Neural crest cell (in vitro differentiated cells): ENCODE measurements at regions not wholly inside any gene's neighbourhood (a gene's known extent, or its start where the extent isn't known, plus 50 kb on each side); places are given as distances from the start of the nearest gene placed in this dataset.

Source experiments
- DNase-seq: peaks from one replicate; pipeline ENCODE4 v3.0.0; 2021; ENCODE audit warnings: low read depth, mixed read lengths, low spot score
- H3K27ac Mint-ChIP-seq: one replicate; pipeline ENCODE4 v1.8.0; 2021; ENCODE audit warnings: mild to moderate bottlenecking, mixed read lengths; ENCODE audit not compliant: unreplicated experiment
- H3K27me3 Mint-ChIP-seq: 2 replicates; pipeline ENCODE4 v1.8.0; 2021; ENCODE audit warnings: low read depth, mild to moderate bottlenecking, mixed read lengths
- H3K36me3 Mint-ChIP-seq: 2 replicates; pipeline ENCODE4 v1.8.0; 2021; ENCODE audit warnings: low read depth, mild to moderate bottlenecking, mixed read lengths
- H3K4me1 Mint-ChIP-seq: 2 replicates; pipeline ENCODE4 v1.8.0; 2021; ENCODE audit warnings: mixed read lengths
- H3K4me3 Mint-ChIP-seq: one replicate; pipeline ENCODE4 v1.8.0; 2021; ENCODE audit warnings: mild to moderate bottlenecking, mixed read lengths
- H3K9me3 Mint-ChIP-seq: 2 replicates; pipeline ENCODE4 v1.8.0; 2021; ENCODE audit warnings: mixed read lengths
- TF ChIP-seq, protein P1 (sequence below): fragments of 200-600 bp; sonication (generic); conservative IDR thresholded peaks from 2 replicates; pipeline ENCODE4 v1.5.0; 2021; ENCODE audit warnings: antibody characterized with exemption, mild to moderate bottlenecking

DNA sequence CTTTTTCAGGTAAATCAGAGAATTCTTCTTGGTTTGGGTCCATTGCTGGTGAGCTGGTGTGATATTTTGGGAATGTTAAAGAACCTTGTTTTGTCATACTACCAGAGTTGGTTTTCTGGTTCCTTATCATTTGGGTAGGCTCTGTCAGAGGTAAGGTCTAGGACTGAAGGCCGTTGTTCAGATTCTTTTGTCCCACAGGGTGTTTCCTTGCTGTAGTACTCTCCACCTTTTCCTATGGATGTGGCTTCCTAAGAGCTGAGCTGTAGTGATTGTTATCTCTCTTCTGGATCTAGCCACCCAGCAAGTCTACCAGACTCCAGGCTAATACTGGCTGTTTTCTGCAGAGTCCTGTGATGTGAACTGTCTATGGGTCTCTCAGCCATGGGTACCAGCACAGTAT, 367.5 kb upstream of the GATB start:
- Mint-ChIP-seq H3K27me3 (peaks cover 20% of the 10 kb centered on the region), H3K4me3 (no peak overlapping the region), H3K9me3 (peaks cover 3% of the 10 kb centered on the region), H3K27ac (no peak overlapping the region), H3K36me3 (peaks cover 4% of the 10 kb centered on the region), H3K4me1 (no peaks in the 10 kb centered on the region)
- DNase-seq: no peak
- TF ChIP-seq, protein P1, sequence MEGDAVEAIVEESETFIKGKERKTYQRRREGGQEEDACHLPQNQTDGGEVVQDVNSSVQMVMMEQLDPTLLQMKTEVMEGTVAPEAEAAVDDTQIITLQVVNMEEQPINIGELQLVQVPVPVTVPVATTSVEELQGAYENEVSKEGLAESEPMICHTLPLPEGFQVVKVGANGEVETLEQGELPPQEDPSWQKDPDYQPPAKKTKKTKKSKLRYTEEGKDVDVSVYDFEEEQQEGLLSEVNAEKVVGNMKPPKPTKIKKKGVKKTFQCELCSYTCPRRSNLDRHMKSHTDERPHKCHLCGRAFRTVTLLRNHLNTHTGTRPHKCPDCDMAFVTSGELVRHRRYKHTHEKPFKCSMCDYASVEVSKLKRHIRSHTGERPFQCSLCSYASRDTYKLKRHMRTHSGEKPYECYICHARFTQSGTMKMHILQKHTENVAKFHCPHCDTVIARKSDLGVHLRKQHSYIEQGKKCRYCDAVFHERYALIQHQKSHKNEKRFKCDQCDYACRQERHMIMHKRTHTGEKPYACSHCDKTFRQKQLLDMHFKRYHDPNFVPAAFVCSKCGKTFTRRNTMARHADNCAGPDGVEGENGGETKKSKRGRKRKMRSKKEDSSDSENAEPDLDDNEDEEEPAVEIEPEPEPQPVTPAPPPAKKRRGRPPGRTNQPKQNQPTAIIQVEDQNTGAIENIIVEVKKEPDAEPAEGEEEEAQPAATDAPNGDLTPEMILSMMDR: no peak

DNA sequence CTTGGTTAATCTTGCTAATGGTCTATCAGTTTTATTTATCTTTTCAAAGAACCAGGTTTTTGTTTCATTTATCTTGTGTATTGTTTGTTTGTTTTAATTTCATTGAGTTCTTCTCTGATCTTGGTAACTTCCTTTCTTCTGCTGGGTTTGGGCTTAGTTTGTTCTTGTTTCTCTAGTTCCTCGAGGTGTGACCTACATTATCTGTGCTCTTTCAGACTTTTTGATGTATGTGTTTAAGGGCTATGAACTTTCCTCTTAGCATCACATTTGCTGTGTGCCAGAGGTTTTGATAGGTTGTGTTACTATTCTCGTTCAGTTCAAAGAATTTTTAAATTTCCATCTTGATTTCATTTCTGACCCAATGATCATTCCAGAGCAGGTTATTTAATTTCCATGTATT, 365.4 kb upstream of the GATB start:
- Mint-ChIP-seq H3K4me3 (no peak overlapping the region), H3K36me3 (peaks cover 4% of the 10 kb centered on the region), H3K27ac (no peak overlapping the region), H3K9me3 (peaks cover 3% of the 10 kb centered on the region), H3K27me3 (peaks cover 17% of the 10 kb centered on the region), H3K4me1 (no peaks in the 10 kb centered on the region)
- no peak for DNase-seq
- TF ChIP-seq, protein P1: no peak

DNA sequence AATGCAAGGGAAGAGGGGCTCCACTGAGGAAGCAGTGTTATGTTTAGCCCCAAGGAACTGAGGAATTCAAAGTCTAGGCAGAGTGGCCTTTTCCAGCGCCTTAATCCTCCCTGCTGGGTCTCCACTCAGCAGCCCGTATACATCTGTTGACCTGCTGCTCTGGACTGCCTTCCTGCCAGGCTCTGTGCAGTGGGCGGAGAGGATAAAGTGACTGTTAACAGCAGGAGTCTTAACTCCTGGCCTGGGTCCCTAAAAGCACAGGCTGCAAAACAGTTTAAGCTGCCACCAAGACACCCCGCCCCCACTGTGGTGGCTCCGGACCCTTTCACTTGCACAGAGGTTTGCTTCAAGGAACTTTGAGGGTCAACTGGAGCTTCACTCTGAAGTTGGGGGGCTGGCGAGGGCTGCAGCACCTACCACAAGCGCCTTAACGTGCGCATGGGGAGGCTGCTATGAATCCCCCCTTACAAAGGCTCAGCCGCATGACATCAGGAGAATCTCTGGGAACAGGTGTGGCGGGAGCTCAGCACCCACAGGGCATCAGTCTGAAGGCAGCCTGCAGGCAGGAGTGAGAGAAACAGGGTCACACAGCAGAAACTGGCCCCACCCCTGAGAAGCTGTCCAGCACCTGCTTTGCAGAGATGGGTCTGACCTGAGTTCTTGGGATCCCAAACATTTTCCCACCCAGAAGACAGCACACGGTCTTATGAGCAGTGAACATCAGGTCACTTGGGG, 358.2 kb upstream of the GATB start:
- peaks cover 3% of the 10 kb centered on the region for H3K9me3 Mint-ChIP-seq

DNA sequence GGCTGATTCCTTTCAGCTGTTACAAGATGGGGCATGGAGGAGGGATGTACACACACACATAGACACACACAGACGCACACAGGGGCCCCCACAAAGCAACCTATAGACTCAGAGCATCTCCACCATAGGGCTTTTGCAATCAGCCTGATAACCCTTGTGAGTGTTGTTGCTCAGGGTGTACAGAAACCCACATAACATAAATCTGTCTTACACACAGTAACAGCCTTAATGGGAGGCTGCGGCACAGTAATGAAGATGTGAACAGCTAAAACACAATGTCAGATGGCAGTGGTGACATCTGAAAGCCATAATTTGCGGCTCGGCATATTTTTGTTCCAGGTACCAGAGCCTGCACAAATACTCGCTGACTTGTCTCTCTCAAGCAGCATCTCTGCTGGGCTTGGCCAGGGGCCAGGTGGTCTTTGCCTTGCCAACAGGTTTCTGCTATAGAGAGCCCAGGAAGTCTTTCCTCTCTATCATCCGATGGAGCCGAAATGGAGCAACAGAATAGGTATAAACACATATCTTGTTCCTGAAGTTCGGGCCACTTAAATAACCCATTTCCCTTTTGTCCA, 357.2 kb upstream of the GATB start:
- TF ChIP-seq, protein P1: no peak
- H3K4me3 Mint-ChIP-seq: no peak overlapping the region
- no peak overlapping the region for H3K27ac Mint-ChIP-seq
- no peak for DNase-seq
- H3K9me3 Mint-ChIP-seq: no peaks in the 10 kb centered on the region
- H3K4me1 Mint-ChIP-seq: peaks cover 4% of the 10 kb centered on the region
- no peaks in the 10 kb centered on the region for H3K36me3 Mint-ChIP-seq
- H3K27me3 Mint-ChIP-seq: peaks cover 2% of the 10 kb centered on the region

More for the DNA sequence above, 358.2 kb upstream of the GATB start:
- Mint-ChIP-seq H3K4me3 (no peak overlapping the region), H3K4me1 (peaks cover 4% of the 10 kb centered on the region), H3K27me3 (peaks cover 2% of the 10 kb centered on the region), H3K27ac (no peak overlapping the region), H3K36me3 (no peaks in the 10 kb centered on the region)
- DNase-seq: no peak
- TF ChIP-seq, protein P1: no peak

DNA sequence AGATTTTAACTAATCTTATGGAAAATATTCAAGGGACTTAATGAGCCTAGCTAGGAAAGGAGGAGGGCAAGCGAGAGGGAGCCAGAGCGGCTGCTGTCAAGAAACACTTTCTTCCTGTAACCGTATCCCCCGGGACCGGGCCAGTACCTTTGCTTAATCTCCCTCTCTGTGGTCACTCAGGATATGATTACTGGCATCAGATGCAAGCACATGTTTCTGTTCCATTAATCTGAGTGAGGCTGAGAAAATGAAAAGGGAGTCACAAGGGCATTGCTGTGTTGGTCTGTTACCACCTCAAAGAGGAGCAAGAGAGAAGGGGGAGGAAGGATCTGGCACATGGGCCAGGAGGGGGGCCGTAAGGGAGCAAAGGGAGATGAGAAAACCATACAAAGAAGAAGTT, 356.7 kb upstream of the GATB start:
- H3K4me1 Mint-ChIP-seq: peaks cover 8% of the 10 kb centered on the region
- no peak overlapping the region for H3K4me3 Mint-ChIP-seq
- H3K27ac Mint-ChIP-seq: no peak overlapping the region
- no peak for DNase-seq
- no peaks in the 10 kb centered on the region for H3K9me3 Mint-ChIP-seq
- H3K36me3 Mint-ChIP-seq: no peaks in the 10 kb centered on the region
- TF ChIP-seq, protein P1: no peak
- peaks cover 2% of the 10 kb centered on the region for H3K27me3 Mint-ChIP-seq
